IMR-90 (cell line): ENCODE measurements at regions not wholly inside any gene's neighbourhood (a gene's known extent, or its start where the extent isn't known, plus 50 kb on each side); places are given as distances from the start of the nearest gene placed in this dataset.

Experiments used
- ATAC-seq: fragments of 200-7000 bp; cut with Tn5 transposase; 2 replicates; pipeline ENCODE4 v1.9.1; 2020; ENCODE audit warnings: low read depth, mild to moderate bottlenecking, moderate library complexity
- BruUV-seq: library from RNA; stranded (reverse); fragments of 400-500 nt; replicated peaks from 2 replicates; lab custom pipeline; 2021; lab: Mats Ljungman, UMichigan
- CTCF ChIA-PET: fragments of 300-600 bp; formaldehyde crosslinking; extraction: SDS; loops from one replicate; lab custom pipeline; 2021; ENCODE audit warnings: antibody characterized with exemption; lab: Yijun Ruan, JAX
- POLR2A ChIA-PET: fragments of 300-600 bp; sonication (Branson Sonifier 250); formaldehyde crosslinking; loops from one replicate; lab custom pipeline; 2022; ENCODE audit warnings: antibody characterized with exemption; ENCODE audit not compliant: unreplicated experiment; lab: Charles Lee
- DNase-seq: peaks from one replicate; pipeline ENCODE4 v3.0.0; 2013
- H2AFZ ChIP-seq: replicated peaks from 2 replicates; pipeline ENCODE3; 2013; ENCODE audit warnings: low read length, mild to moderate bottlenecking; ENCODE audit not compliant: poor library complexity
- H2AK5ac ChIP-seq: 2 replicates; pipeline ENCODE4 v1.6.1; 2013; ENCODE audit warnings: low read depth, low read length, inconsistent platforms
- H2AK9ac ChIP-seq: replicated peaks from 2 replicates; pipeline ENCODE3; 2013; ENCODE audit warnings: mild to moderate bottlenecking, low read depth, low read length, moderate library complexity; ENCODE audit not compliant: poor library complexity
- H2BK120ac ChIP-seq: 2 replicates; pipeline ENCODE4 v1.6.1; 2013; ENCODE audit warnings: low read depth, low read length, inconsistent platforms
- H2BK15ac ChIP-seq: 3 replicates; pipeline ENCODE4 v1.6.1; 2013; ENCODE audit warnings: low read depth, low read length, inconsistent platforms
- H2BK20ac ChIP-seq: 2 replicates; pipeline ENCODE4 v1.6.1; 2013; ENCODE audit warnings: low read depth, mild to moderate bottlenecking, inconsistent platforms, low read length, moderate library complexity
- H2BK5ac ChIP-seq: 2 replicates; pipeline ENCODE4 v1.6.1; 2013; ENCODE audit warnings: mild to moderate bottlenecking, low read depth, low read length, inconsistent platforms; ENCODE audit not compliant: poor library complexity, severe bottlenecking
- H3K14ac ChIP-seq: replicated peaks from 2 replicates; pipeline ENCODE4 v1.6.1; 2013; ENCODE audit warnings: low read depth, low read length, inconsistent platforms
- H3K18ac ChIP-seq: 2 replicates; pipeline ENCODE4 v1.6.1; 2013; ENCODE audit warnings: low read depth, low read length, control low read depth
- H3K23ac ChIP-seq: 2 replicates; pipeline ENCODE4 v1.6.1; 2013; ENCODE audit warnings: low read depth, low read length, inconsistent platforms
- H3K27ac ChIP-seq: 2 replicates; pipeline ENCODE4 v1.5.1; 2013; ENCODE audit warnings: mild to moderate bottlenecking, control low read depth, low read length; ENCODE audit not compliant: insufficient read depth
- H3K27me3 ChIP-seq: 2 replicates; pipeline ENCODE4 v1.6.1; 2013; ENCODE audit warnings: low read length; ENCODE audit not compliant: control insufficient read depth, insufficient read depth
- H3K36me3 ChIP-seq: 2 replicates; pipeline ENCODE4 v1.6.1; 2013; ENCODE audit warnings: low read length, mixed read lengths; ENCODE audit not compliant: control insufficient read depth, insufficient read depth
- H3K4ac ChIP-seq: 2 replicates; pipeline ENCODE4 v1.6.1; 2013; ENCODE audit warnings: low read depth, low read length, inconsistent platforms
- H3K4me1 ChIP-seq: 2 replicates; pipeline ENCODE4 v1.6.1; 2013; ENCODE audit warnings: low read length, mixed read lengths; ENCODE audit not compliant: control insufficient read depth, insufficient read depth
- H3K4me2 ChIP-seq: 2 replicates; pipeline ENCODE4 v1.6.1; 2013; ENCODE audit warnings: low read depth, mild to moderate bottlenecking, control low read depth, low read length, moderate library complexity
- H3K4me3 ChIP-seq: 2 replicates; pipeline ENCODE4 v1.5.1; 2013; ENCODE audit warnings: low read depth, mild to moderate bottlenecking, control low read depth, low read length, moderate library complexity; ENCODE audit not compliant: insufficient read depth
- H3K56ac ChIP-seq: 2 replicates; pipeline ENCODE4 v1.6.1; 2013; ENCODE audit warnings: low read length, inconsistent platforms; ENCODE audit not compliant: insufficient read depth; ENCODE audit errors: extremely low read depth
- H3K79me1 ChIP-seq, 2 experiments: 2 replicates each; pipeline ENCODE4 v1.6.1; 2013; ENCODE audit warnings: low read length in 2 of 2, inconsistent platforms in 1 of 2, low read depth in 1 of 2
- H3K9ac ChIP-seq: 2 replicates; pipeline ENCODE4 v1.6.1; 2013; ENCODE audit warnings: low read depth, low read length, control low read depth
- H3K9me1 ChIP-seq: 2 replicates; pipeline ENCODE4 v1.6.1; 2013; ENCODE audit warnings: low read length, inconsistent platforms; ENCODE audit not compliant: insufficient read depth
- H3K9me3 ChIP-seq: 2 replicates; pipeline ENCODE4 v1.6.1; 2013; ENCODE audit warnings: low read length; ENCODE audit not compliant: control insufficient read depth, insufficient read depth
- H4K20me1 ChIP-seq: 2 replicates; pipeline ENCODE4 v1.6.1; 2013; ENCODE audit warnings: low read length, inconsistent platforms; ENCODE audit not compliant: insufficient read depth
- H4K5ac ChIP-seq: 2 replicates; pipeline ENCODE4 v1.6.1; 2013; ENCODE audit warnings: mild to moderate bottlenecking, low read depth, low read length, control low read depth
- H4K8ac ChIP-seq, 2 experiments: 2 replicates each; pipeline ENCODE4 v1.6.1; 2013; ENCODE audit warnings: low read depth in 2 of 2, low read length in 2 of 2, control low read depth in 1 of 2, inconsistent platforms in 1 of 2
- H4K91ac ChIP-seq: 2 replicates; pipeline ENCODE4 v1.6.1; 2013; ENCODE audit warnings: low read depth, low read length, inconsistent platforms; ENCODE audit not compliant: insufficient read depth
- BHLHE40 ChIP-seq: fragments of 150-350 bp; IDR thresholded peaks from 2 replicates; pipeline ENCODE4 v1.6.1; 2016; ENCODE audit warnings: mild to moderate bottlenecking, low read depth, low read length
- CEBPB ChIP-seq: IDR thresholded peaks from 2 replicates; pipeline ENCODE4 v1.6.1; 2012; ENCODE audit warnings: low read depth, low read length, improper control_type of control experiment
- CHD1 ChIP-seq: IDR thresholded peaks from 2 replicates; pipeline ENCODE4 v1.6.1; 2012; ENCODE audit warnings: low read depth, low read length, improper control_type of control experiment
- FOS ChIP-seq: fragments of 150-350 bp; IDR thresholded peaks from 2 replicates; pipeline ENCODE4 v1.6.1; 2016; ENCODE audit warnings: low read depth, low read length
- MAFK ChIP-seq: IDR thresholded peaks from 2 replicates; pipeline ENCODE4 v1.6.1; 2012; ENCODE audit warnings: low read depth, low read length, improper control_type of control experiment
- MXI1 ChIP-seq: IDR thresholded peaks from 2 replicates; pipeline ENCODE4 v1.6.1; 2012; ENCODE audit warnings: low read depth, mild to moderate bottlenecking, low read length, moderate library complexity, borderline replicate concordance
- NFE2L2 ChIP-seq: fragments of 150-350 bp; IDR thresholded peaks from 2 replicates; pipeline ENCODE4 v1.6.1; 2016; ENCODE audit warnings: low read depth, mild to moderate bottlenecking, low read length
- POLR2A ChIP-seq: IDR thresholded peaks from 2 replicates; pipeline ENCODE4 v1.6.1; 2012; ENCODE audit warnings: mild to moderate bottlenecking, low read depth, low read length
- RAD21 ChIP-seq: IDR thresholded peaks from 2 replicates; pipeline ENCODE4 v1.6.1; 2012; ENCODE audit warnings: low read length, improper control_type of control experiment
- RCOR1 ChIP-seq: IDR thresholded peaks from 2 replicates; pipeline ENCODE4 v1.6.1; 2012; ENCODE audit warnings: mild to moderate bottlenecking, low read length, improper control_type of control experiment; ENCODE audit not compliant: insufficient replicate concordance
- RFX5 ChIP-seq: IDR thresholded peaks from 2 replicates; pipeline ENCODE4 v1.8.0; 2012; ENCODE audit warnings: low read depth, mild to moderate bottlenecking, low read length, moderate library complexity
- SMC3 ChIP-seq: fragments of 150-350 bp; IDR thresholded peaks from 2 replicates; pipeline ENCODE4 v1.6.1; 2016; ENCODE audit warnings: low read depth, mild to moderate bottlenecking, antibody characterized with exemption, low read length, moderate library complexity
- WGBS, 2 experiments: methylation state at CpG; one replicate each; pipeline versions ENCODE4 v1.1.5 to v1.1.7; 2013; ENCODE audit warnings: missing lambda C conversion rate in 2 of 2; ENCODE audit not compliant: insufficient read length in 1 of 2; ENCODE audit errors: extremely low coverage in 2 of 2; 5-methylcytosine and 5-hydroxymethylcytosine counted together
- dilution Hi-C: fragments of 300-500 bp; cut with HindIII; formaldehyde crosslinking; loops from one replicate; pipeline ENCODE4 v1.14.3; 2018; ENCODE audit warnings: low sequenced_read_pairs; ENCODE audit not compliant: unreplicated experiment
- in situ Hi-C: fragments of 300-500 bp; cut with MboI; formaldehyde crosslinking; loops from 3 replicates; pipeline ENCODE4 v1.14.3; 2019; ENCODE audit warnings: low sequenced_read_pairs, inconsistent platforms, mixed read lengths
- intact Hi-C: fragments of 100-400 bp; cut with micrococcal nuclease; formaldehyde crosslinking; loops from 2 replicates; pipeline ENCODE4 v1.10.0; 2022
- TF ChIP-seq, protein P1 (sequence below): fragments of 150-350 bp; IDR thresholded peaks from 2 replicates; pipeline ENCODE4 v1.6.1; 2016; ENCODE audit warnings: low read depth, mild to moderate bottlenecking, low read length, moderate library complexity, borderline replicate concordance
- TF ChIP-seq, protein P2 (sequence below): fragments of 150-350 bp; IDR thresholded peaks from 2 replicates; pipeline ENCODE4 v1.6.1; 2017; ENCODE audit warnings: mild to moderate bottlenecking, antibody characterized with exemption, low read length, low read depth
- TF ChIP-seq, protein P3 (sequence below): conservative IDR thresholded peaks from 2 replicates; pipeline ENCODE4 v1.5.1; 2012; ENCODE audit warnings: mild to moderate bottlenecking, low read depth, low read length, improper control_type of control experiment

DNA sequence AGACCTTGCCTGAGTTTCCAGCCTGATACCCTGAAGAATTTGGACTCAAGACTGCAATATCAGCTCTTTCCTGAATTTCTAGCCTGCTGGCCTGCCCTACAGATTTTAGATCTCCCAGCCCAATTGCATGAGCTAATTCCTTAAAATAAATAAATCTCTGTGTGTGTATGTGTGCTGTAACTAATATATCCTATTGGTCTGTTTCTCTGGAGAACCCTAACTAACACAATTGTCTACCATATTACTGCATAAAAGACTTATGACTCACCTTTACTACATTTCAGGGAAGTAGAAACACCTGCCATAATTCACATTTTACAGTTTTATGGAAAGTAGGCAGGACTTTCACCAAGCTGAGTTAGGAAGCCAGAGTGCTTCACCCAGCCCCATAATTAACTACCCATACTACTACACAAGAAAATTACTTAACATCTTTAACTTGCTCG lies 90.7 kb upstream of the BEND6 start:
- Histone ChIP-seq H4K5ac (peak overlapping the region; percentile 57; the same call in 1 of the 2 replicates), H3K18ac (peak overlapping the region; percentile 71; the same call in 1 of the 2 replicates), H4K91ac (peak overlapping the region; percentile 60), H3K4me1 (peaks cover 29% of the 10 kb centered on the region), H2BK5ac (peak overlapping the region; percentile 95), H4K8ac (peak overlapping the region; percentile 30 to 73; a peak in 2 of 4 replicates), H2AK9ac (no peak overlapping the region), H3K14ac (peak overlapping the region; percentile 85; the same call in 1 of the 2 replicates), H3K36me3 (peaks cover 5% of the 10 kb centered on the region), H3K4me3 (no peak overlapping the region), H3K27ac (0 out of 2 replicates have a peak overlapping the region, but pooled peaks have one; percentile 2), H2AFZ (no peak overlapping the region), H3K9me1 (peaks cover 27% of the 10 kb centered on the region), H3K9ac (no peak overlapping the region), H3K56ac (no peak overlapping the region), H2BK20ac (peak overlapping the region; percentile 82), H2BK120ac (peak overlapping the region; percentile 87), H2AK5ac (no peak overlapping the region), H3K79me1 (peaks cover 12 to 72% of the 10 kb centered on the region in 2 experiments; a peak in 3 of 4 replicates), H3K4ac (peak overlapping the region; percentile 94; the same call in 1 of the 2 replicates), H3K9me3 (no peaks in the 10 kb centered on the region), H3K27me3 (no peaks in the 10 kb centered on the region), H3K23ac (peak overlapping the region; percentile 50; the same call in 1 of the 2 replicates), H4K20me1 (no peaks in the 10 kb centered on the region), H3K4me2 (peak overlapping the region; percentile 20; the same call in 1 of the 2 replicates), H2BK15ac (0 out of 3 replicates have a peak overlapping the region, but pooled peaks have one; percentile 22)
- DNase-seq (peak; percentile 85), ATAC-seq (peak; percentile 48)
- BruUV-seq = no TSS peak
- intact Hi-C loops = no loop called here
- dilution Hi-C loops = no loop called here
- in situ Hi-C loops = loop anchor here (25.0 kb wide), 1 partner anchor 502 kb away; no protein-coding TSS in a partner anchor
- WGBS, 2 experiments = no CpG with 5 or more reads among the region's 1 CpG
- ChIA-PET POLR2A (interaction anchor here (0.9 kb wide), 1 partner anchor 13 kb away, joined by 3 read pairs; no protein-coding TSS in a partner anchor), CTCF (interaction anchor here (0.6 to 3.6 kb wide), 6 partner anchors 10 to 39 kb away, joined by 3 to 21 read pairs (median 3); no protein-coding TSS in a partner anchor)
- TF ChIP-seq, protein P1, sequence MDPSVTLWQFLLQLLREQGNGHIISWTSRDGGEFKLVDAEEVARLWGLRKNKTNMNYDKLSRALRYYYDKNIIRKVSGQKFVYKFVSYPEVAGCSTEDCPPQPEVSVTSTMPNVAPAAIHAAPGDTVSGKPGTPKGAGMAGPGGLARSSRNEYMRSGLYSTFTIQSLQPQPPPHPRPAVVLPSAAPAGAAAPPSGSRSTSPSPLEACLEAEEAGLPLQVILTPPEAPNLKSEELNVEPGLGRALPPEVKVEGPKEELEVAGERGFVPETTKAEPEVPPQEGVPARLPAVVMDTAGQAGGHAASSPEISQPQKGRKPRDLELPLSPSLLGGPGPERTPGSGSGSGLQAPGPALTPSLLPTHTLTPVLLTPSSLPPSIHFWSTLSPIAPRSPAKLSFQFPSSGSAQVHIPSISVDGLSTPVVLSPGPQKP = no peak
- TF ChIP-seq RFX5 (no peak), MAFK (peak; percentile 57), RAD21 (no peak), RCOR1 (no peak), BHLHE40 (no peak), CEBPB (no peak), NFE2L2 (no peak), POLR2A (no peak), CHD1 (no peak), MXI1 (no peak), FOS (0 out of 2 replicates have a peak, but pooled peaks have one; percentile 5), SMC3 (no peak)
- TF ChIP-seq, protein P2, sequence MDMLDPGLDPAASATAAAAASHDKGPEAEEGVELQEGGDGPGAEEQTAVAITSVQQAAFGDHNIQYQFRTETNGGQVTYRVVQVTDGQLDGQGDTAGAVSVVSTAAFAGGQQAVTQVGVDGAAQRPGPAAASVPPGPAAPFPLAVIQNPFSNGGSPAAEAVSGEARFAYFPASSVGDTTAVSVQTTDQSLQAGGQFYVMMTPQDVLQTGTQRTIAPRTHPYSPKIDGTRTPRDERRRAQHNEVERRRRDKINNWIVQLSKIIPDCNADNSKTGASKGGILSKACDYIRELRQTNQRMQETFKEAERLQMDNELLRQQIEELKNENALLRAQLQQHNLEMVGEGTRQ = no peak
- TF ChIP-seq, protein P3, sequence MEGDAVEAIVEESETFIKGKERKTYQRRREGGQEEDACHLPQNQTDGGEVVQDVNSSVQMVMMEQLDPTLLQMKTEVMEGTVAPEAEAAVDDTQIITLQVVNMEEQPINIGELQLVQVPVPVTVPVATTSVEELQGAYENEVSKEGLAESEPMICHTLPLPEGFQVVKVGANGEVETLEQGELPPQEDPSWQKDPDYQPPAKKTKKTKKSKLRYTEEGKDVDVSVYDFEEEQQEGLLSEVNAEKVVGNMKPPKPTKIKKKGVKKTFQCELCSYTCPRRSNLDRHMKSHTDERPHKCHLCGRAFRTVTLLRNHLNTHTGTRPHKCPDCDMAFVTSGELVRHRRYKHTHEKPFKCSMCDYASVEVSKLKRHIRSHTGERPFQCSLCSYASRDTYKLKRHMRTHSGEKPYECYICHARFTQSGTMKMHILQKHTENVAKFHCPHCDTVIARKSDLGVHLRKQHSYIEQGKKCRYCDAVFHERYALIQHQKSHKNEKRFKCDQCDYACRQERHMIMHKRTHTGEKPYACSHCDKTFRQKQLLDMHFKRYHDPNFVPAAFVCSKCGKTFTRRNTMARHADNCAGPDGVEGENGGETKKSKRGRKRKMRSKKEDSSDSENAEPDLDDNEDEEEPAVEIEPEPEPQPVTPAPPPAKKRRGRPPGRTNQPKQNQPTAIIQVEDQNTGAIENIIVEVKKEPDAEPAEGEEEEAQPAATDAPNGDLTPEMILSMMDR = no peak
